Endodermal cell (in vitro differentiated cells): ENCODE measurements at regions not wholly inside any gene's neighbourhood (a gene's known extent, or its start where the extent isn't known, plus 50 kb on each side); places are given as distances from the start of the nearest gene placed in this dataset.

ENCODE experiments used
- DNase-seq: peaks from one replicate; pipeline ENCODE4 v3.0.0-alpha.2; 2017
- H3K27ac ChIP-seq: 2 replicates; pipeline ENCODE4 v1.5.1; 2013; ENCODE audit warnings: mild to moderate bottlenecking, low read depth, low read length, moderate library complexity
- H3K27me3 ChIP-seq: 2 replicates; pipeline ENCODE4 v1.6.1; 2013; ENCODE audit warnings: mild to moderate bottlenecking, low read length, moderate library complexity; ENCODE audit not compliant: insufficient read depth, control insufficient read depth, poor library complexity, severe bottlenecking
- H3K36me3 ChIP-seq: 2 replicates; pipeline ENCODE4 v1.7.0; 2013; ENCODE audit warnings: mild to moderate bottlenecking, low read length, moderate library complexity; ENCODE audit not compliant: control insufficient read depth, insufficient read depth
- H3K4me1 ChIP-seq: one replicate; pipeline ENCODE4 v1.7.0; 2013; ENCODE audit warnings: low read length; ENCODE audit not compliant: control insufficient read depth, insufficient read depth
- H3K4me3 ChIP-seq: 2 replicates; pipeline ENCODE4 v1.5.1; 2013; ENCODE audit warnings: mild to moderate bottlenecking, low read length, moderate library complexity
- H3K9ac ChIP-seq: 2 replicates; pipeline ENCODE4 v1.6.1; 2013; ENCODE audit warnings: mild to moderate bottlenecking, low read length, moderate library complexity; ENCODE audit not compliant: poor library complexity, severe bottlenecking; ENCODE audit errors: extremely low read depth
- H3K9me3 ChIP-seq: 2 replicates; pipeline ENCODE4 v1.6.1; 2013; ENCODE audit warnings: mild to moderate bottlenecking, low read length, moderate library complexity; ENCODE audit not compliant: control insufficient read depth
- H3K27ac Mint-ChIP-seq: 2 replicates; pipeline ENCODE4 v1.8.0; 2020; ENCODE audit warnings: mixed read lengths
- H3K27me3 Mint-ChIP-seq: 2 replicates; pipeline ENCODE4 v1.8.0; 2021; ENCODE audit warnings: mild to moderate bottlenecking, mixed read lengths; ENCODE audit not compliant: insufficient read depth
- H3K36me3 Mint-ChIP-seq: 2 replicates; pipeline ENCODE4 v1.8.0; 2020; ENCODE audit warnings: low read depth, mixed read lengths
- H3K4me1 Mint-ChIP-seq: 2 replicates; pipeline ENCODE4 v1.8.0; 2020; ENCODE audit warnings: mixed read lengths
- H3K4me3 Mint-ChIP-seq: 2 replicates; pipeline ENCODE4 v1.8.0; 2020; ENCODE audit warnings: mild to moderate bottlenecking, moderate library complexity, mixed read lengths
- H3K9me3 Mint-ChIP-seq: 2 replicates; pipeline ENCODE4 v1.8.0; 2020; ENCODE audit warnings: mild to moderate bottlenecking, mixed read lengths
- CTCF ChIP-seq: fragments of 200-600 bp; sonication (generic); conservative IDR thresholded peaks from 2 replicates; pipeline ENCODE4 v1.5.0; 2021; ENCODE audit warnings: antibody characterized with exemption, mild to moderate bottlenecking
- WGBS, 2 experiments: methylation state at CpG; one replicate each; pipeline versions ENCODE4 v1.1.5 to v1.1.7; 2013; ENCODE audit warnings: missing lambda C conversion rate in 2 of 2, mixed read lengths in 1 of 2; ENCODE audit not compliant: insufficient coverage in 1 of 2, insufficient read length in 1 of 2; 5-methylcytosine and 5-hydroxymethylcytosine counted together

- Histone ChIP-seq H3K9ac (no peak overlapping the region), H3K27me3 (no peaks in the 10 kb centered on the region), H3K27ac (no peak overlapping the region), H3K9me3 (no peaks in the 10 kb centered on the region), H3K4me1 (no peaks in the 10 kb centered on the region), H3K36me3 (no peaks in the 10 kb centered on the region), H3K4me3 (no peak overlapping the region)
- no peak overlapping the region for H3K4me3 Mint-ChIP-seq
- peaks cover 17% of the 10 kb centered on the region for H3K27me3 Mint-ChIP-seq
- no peak for DNase-seq
- H3K9me3 Mint-ChIP-seq, result peaks cover 1% of the 10 kb centered on the region
- H3K4me1 Mint-ChIP-seq, result peaks cover 2% of the 10 kb centered on the region
- no peaks in the 10 kb centered on the region for H3K36me3 Mint-ChIP-seq
- no peak overlapping the region for H3K27ac Mint-ChIP-seq
- no peak for TF ChIP-seq CTCF
- WGBS, 2 experiments, result 94 to 98% methylated on average over 22 to 28 of the region's 28 CpGs
These were observed 512.2 kb downstream of the NPHP4 start for GRCh38 chr1:5479876-5480646.

- no peaks in the 10 kb centered on the region for H3K9me3 ChIP-seq
- H3K27me3 ChIP-seq, result no peaks in the 10 kb centered on the region
- no peak overlapping the region for H3K27ac ChIP-seq
- Mint-ChIP-seq H3K9me3 (peaks cover 1% of the 10 kb centered on the region), H3K27ac (no peak overlapping the region), H3K36me3 (no peaks in the 10 kb centered on the region), H3K27me3 (peaks cover 14% of the 10 kb centered on the region), H3K4me1 (peaks cover 2% of the 10 kb centered on the region), H3K4me3 (no peak overlapping the region)
- no peaks in the 10 kb centered on the region for H3K36me3 ChIP-seq
- no peaks in the 10 kb centered on the region for H3K4me1 ChIP-seq
- H3K9ac ChIP-seq, result no peak overlapping the region
- 90 to 91% methylated on average over 4 to 9 of the region's 9 CpGs for WGBS, 2 experiments
- no peak overlapping the region for H3K4me3 ChIP-seq
- no peak for DNase-seq
- no peak for TF ChIP-seq CTCF
These were observed 513.3 kb downstream of the NPHP4 start for GRCh38 chr1:5478961-5479360.

- Histone ChIP-seq H3K36me3 (no peaks in the 10 kb centered on the region), H3K4me1 (no peaks in the 10 kb centered on the region), H3K27me3 (no peaks in the 10 kb centered on the region), H3K4me3 (no peak overlapping the region), H3K9ac (no peak overlapping the region), H3K27ac (no peak overlapping the region), H3K9me3 (no peaks in the 10 kb centered on the region)
- peaks cover 2% of the 10 kb centered on the region for H3K4me1 Mint-ChIP-seq
- H3K4me3 Mint-ChIP-seq, result no peak overlapping the region
- peaks cover 14% of the 10 kb centered on the region for H3K27me3 Mint-ChIP-seq
- no peak overlapping the region for H3K27ac Mint-ChIP-seq
- peaks cover 1% of the 10 kb centered on the region for H3K9me3 Mint-ChIP-seq
- WGBS, 2 experiments, result 80 to 93% methylated on average over 2 to 6 of the region's 6 CpGs
- DNase-seq, result no peak
- H3K36me3 Mint-ChIP-seq, result no peaks in the 10 kb centered on the region
- TF ChIP-seq CTCF, result no peak
These were observed 514.0 kb downstream of the NPHP4 start for GRCh38 chr1:5478156-5478695.
